ENCODE measurements at regions not wholly inside any gene's neighbourhood (a gene's known extent, or its start where the extent isn't known, plus 50 kb on each side); places are given as distances from the start of the nearest gene placed in this dataset.

GRCh38 chr20:51095633-51096521, 73.0 kb upstream of the KCNG1 start (continued):
- no peak for TF ChIP-seq MBD1 (CRISPR knock-in tag; IDR thresholded peaks at IDR 0.05)
- TF ChIP-seq FOXP1 (CRISPR knock-in tag; IDR thresholded peaks at IDR 0.05) = no peak
- no peak for TF ChIP-seq ZKSCAN1 (IDR thresholded peaks at IDR 0.05; ENCODE audit: low read depth, low read length)
- no peak for TF ChIP-seq RHOXF2B (CRISPR knock-in tag; conservative IDR thresholded peaks at IDR 0.05)
- no peak for TF ChIP-seq MEF2A (IDR thresholded peaks at IDR 0.05; ENCODE audit: control insufficient read depth, low read depth, low read length)
- TF ChIP-seq ZNF639 (CRISPR knock-in tag; conservative IDR thresholded peaks at IDR 0.05 in 1 of 2, IDR thresholded peaks at IDR 0.05 in 1 of 2) = no peak
- no peak for TF ChIP-seq MTA1 (IDR thresholded peaks at IDR 0.05; ENCODE audit: borderline replicate concordance)
- TF ChIP-seq ZNF740 (CRISPR knock-in tag; IDR thresholded peaks at IDR 0.05) = no peak
- no peak for TF ChIP-seq ZNF740 (tag; IDR thresholded peaks at IDR 0.05)
- no peak for TF ChIP-seq NCOA6 (IDR thresholded peaks at IDR 0.05)
- no peak for TF ChIP-seq RNF2 (IDR thresholded peaks at IDR 0.05)
- TF ChIP-seq THRAP3 (IDR thresholded peaks at IDR 0.05; ENCODE audit: borderline replicate concordance) = no peak
- TF ChIP-seq GTF2A2 (tag; IDR thresholded peaks at IDR 0.05) = no peak
- TF ChIP-seq POU5F1 (IDR thresholded peaks at IDR 0.05; ENCODE audit: borderline replicate concordance, low read depth, low read length, partially characterized antibody) = no peak
- no peak for TF ChIP-seq KDM4B (IDR thresholded peaks at IDR 0.05; ENCODE audit: borderline replicate concordance in 2 of 2, low read depth in 1 of 2)
- no peak for TF ChIP-seq SMAD1 (IDR thresholded peaks at IDR 0.05; ENCODE audit: low read depth, low read length, partially characterized antibody)
- TF ChIP-seq CSDE1 (IDR thresholded peaks at IDR 0.05) = peak in 1 of 2 experiments; percentile 35; a peak in 1 of 4 replicates
- TF ChIP-seq CREBBP (IDR thresholded peaks at IDR 0.05; ENCODE audit: low read depth, low read length) = no peak
- TF ChIP-seq RFX1 (IDR thresholded peaks at IDR 0.05) = peak; percentile 88
- no peak for TF ChIP-seq THRA (IDR thresholded peaks at IDR 0.05)
- no peak for TF ChIP-seq TFAP4 (CRISPR knock-in tag; IDR thresholded peaks at IDR 0.05; ENCODE audit: borderline replicate concordance)
- no peak for TF ChIP-seq TAF7 (tag; IDR thresholded peaks at IDR 0.05)

All from K562 (cell line).